H1 (cell line): ENCODE measurements at regions not wholly inside any gene's neighbourhood (a gene's known extent, or its start where the extent isn't known, plus 50 kb on each side); places are given as distances from the start of the nearest gene placed in this dataset.
"Not testable (repeated sequence)": the region's sequence is repeated elsewhere in the genome, so short reads cannot be mapped to it uniquely, and the experiment has no call there.

Experiments
- CTCF ChIA-PET: fragments of 300-600 bp; sonication (Branson Sonifier 250); formaldehyde crosslinking; loops from one replicate; lab custom pipeline; 2021; ENCODE audit not compliant: partially characterized antibody; lab: Charles Lee
- POLR2A ChIA-PET: fragments of 300-600 bp; sonication (Branson Sonifier 250); formaldehyde crosslinking; loops from one replicate; lab custom pipeline; 2021; ENCODE audit warnings: inconsistent platforms; ENCODE audit not compliant: partially characterized antibody; lab: Charles Lee
- DNase-seq, 2 experiments: peaks; one replicate each; pipeline versions ENCODE4 v3.0.0 to v3.0.0-alpha.2; 2010 to 2022; ENCODE audit warnings: low spot score in 2 of 2, low read depth in 1 of 2, mixed read lengths in 1 of 2
- FAIRE-seq: peaks from 2 replicates; lab custom pipeline; 2011; peaks lifted over from hg19 to GRCh38; lab: Jason Lieb, UNC
- H2AFZ ChIP-seq: 2 replicates; pipeline ENCODE4 v1.8.1; 2012; ENCODE audit warnings: low read length, inconsistent platforms
- H2AK5ac ChIP-seq: 2 replicates; pipeline ENCODE4 v1.6.1; 2013; ENCODE audit warnings: low read depth, low read length
- H2BK120ac ChIP-seq: replicated peaks from 2 replicates; pipeline ENCODE3; 2013; ENCODE audit warnings: low read depth, low read length, inconsistent platforms
- H2BK12ac ChIP-seq: 2 replicates; pipeline ENCODE4 v1.6.1; 2013; ENCODE audit warnings: low read depth, low read length
- H2BK15ac ChIP-seq: 2 replicates; pipeline ENCODE4 v1.6.1; 2013; ENCODE audit warnings: low read length
- H2BK20ac ChIP-seq: 2 replicates; pipeline ENCODE4 v1.6.1; 2013; ENCODE audit warnings: low read length
- H2BK5ac ChIP-seq: 2 replicates; pipeline ENCODE4 v1.6.1; 2013; ENCODE audit warnings: low read depth, low read length
- H3K14ac ChIP-seq: 2 replicates; pipeline ENCODE4 v1.6.1; 2013; ENCODE audit warnings: inconsistent platforms; ENCODE audit not compliant: insufficient read length
- H3K18ac ChIP-seq: 2 replicates; pipeline ENCODE4 v1.6.1; 2013; ENCODE audit warnings: low read length; ENCODE audit errors: extremely low read depth
- H3K23ac ChIP-seq: 2 replicates; pipeline ENCODE4 v1.6.1; 2013; ENCODE audit warnings: inconsistent platforms; ENCODE audit not compliant: insufficient read length
- H3K23me2 ChIP-seq: 2 replicates; pipeline ENCODE4 v1.6.1; 2013; ENCODE audit warnings: low read depth, low read length
- H3K27ac ChIP-seq: 2 replicates; pipeline ENCODE4 v1.6.1; 2011; ENCODE audit warnings: low read depth, low read length, inconsistent platforms
- H3K27me3 ChIP-seq, 4 experiments: replicated peaks in 1 of 4; 1 replicate in 1 of 4; 2 replicates in 3 of 4; pipeline versions ENCODE4 v1.6.1 to v1.8.1; 2011 to 2013; ENCODE audit warnings: low read length in 3 of 4, mild to moderate bottlenecking in 3 of 4, inconsistent platforms in 2 of 4, mixed read lengths in 2 of 4, moderate library complexity in 1 of 4; ENCODE audit not compliant: control insufficient read depth in 3 of 4, insufficient read depth in 3 of 4; ENCODE audit errors: extremely low read depth in 1 of 4
- H3K36me3 ChIP-seq, 4 experiments: 2 replicates each; pipeline versions ENCODE4 v1.6.1 to v1.8.1; 2011 to 2013; ENCODE audit warnings: mild to moderate bottlenecking in 4 of 4, low read length in 3 of 4, moderate library complexity in 2 of 4, control low read depth in 1 of 4, inconsistent platforms in 1 of 4; ENCODE audit not compliant: insufficient read depth in 4 of 4, control insufficient read depth in 2 of 4
- H3K4ac ChIP-seq: replicated peaks from 2 replicates; pipeline ENCODE3; 2013; ENCODE audit warnings: low read length, low read depth, mixed read lengths, inconsistent platforms; ENCODE audit not compliant: insufficient read length
- H3K4me1 ChIP-seq, 4 experiments: replicated peaks in 1 of 4; 1 replicate in 1 of 4; 2 replicates in 3 of 4; pipeline versions ENCODE4 v1.6.1 to v1.8.1; 2011 to 2013; ENCODE audit warnings: low read length in 3 of 4, inconsistent platforms in 2 of 4, mixed read lengths in 1 of 4; ENCODE audit not compliant: insufficient read depth in 4 of 4, control insufficient read depth in 3 of 4
- H3K4me2 ChIP-seq, 2 experiments: 2 replicates each; pipeline versions ENCODE4 v1.6.1 to v1.8.1; 2011 to 2013; ENCODE audit warnings: low read depth in 2 of 2, low read length in 2 of 2, control low read depth in 1 of 2, inconsistent platforms in 1 of 2, mild to moderate bottlenecking in 1 of 2; ENCODE audit not compliant: insufficient read depth in 1 of 2
- H3K4me3 ChIP-seq, 4 experiments: fragments of 200-600, 300-600 bp in 1 of 4; sonication (generic), shearing (Covaris generic), sonication (Bioruptor Twin) in 1 of 4; 2 replicates each; pipeline versions ENCODE4 v1.5.1 to v1.8.1; 2011 to 2016; ENCODE audit warnings: low read length in 4 of 4, low read depth in 3 of 4, control low read depth in 2 of 4, inconsistent platforms in 2 of 4, mild to moderate bottlenecking in 2 of 4, mixed read lengths in 1 of 4, moderate library complexity in 1 of 4; ENCODE audit not compliant: insufficient read depth in 2 of 4; ENCODE audit errors: extremely low read depth in 1 of 4
- H3K56ac ChIP-seq: replicated peaks from 2 replicates; pipeline ENCODE3; 2013; ENCODE audit warnings: low read depth, mild to moderate bottlenecking, mixed read lengths, low read length, inconsistent platforms; ENCODE audit not compliant: insufficient read length
- H3K79me1 ChIP-seq: 2 replicates; pipeline ENCODE4 v1.6.1; 2013; ENCODE audit warnings: low read depth, low read length, control low read depth
- H3K79me2 ChIP-seq, 2 experiments: 2 replicates each; pipeline versions ENCODE4 v1.6.1 to v1.8.1; 2012 to 2013; ENCODE audit warnings: low read length in 2 of 2, mild to moderate bottlenecking in 2 of 2, inconsistent platforms in 1 of 2; ENCODE audit not compliant: insufficient read depth in 2 of 2, control insufficient read depth in 1 of 2
- H3K9ac ChIP-seq, 4 experiments: replicated peaks in 1 of 4; 1 replicate in 1 of 4; 2 replicates in 3 of 4; pipeline versions ENCODE4 v1.6.1 to v1.8.1; 2011 to 2013; ENCODE audit warnings: low read depth in 3 of 4, low read length in 3 of 4, control low read depth in 2 of 4, mild to moderate bottlenecking in 2 of 4, moderate library complexity in 2 of 4, inconsistent platforms in 1 of 4; ENCODE audit errors: extremely low read depth in 1 of 4
- H3K9me3 ChIP-seq, 2 experiments: 2 replicates each; pipeline versions ENCODE4 v1.6.1 to v1.8.1; 2012 to 2013; ENCODE audit warnings: mild to moderate bottlenecking in 2 of 2, moderate library complexity in 2 of 2, control low read depth in 1 of 2, inconsistent platforms in 1 of 2, low read depth in 1 of 2, low read length in 1 of 2, mixed read lengths in 1 of 2; ENCODE audit not compliant: insufficient read depth in 2 of 2
- H4K20me1 ChIP-seq, 2 experiments: replicated peaks in 1 of 2; 2 replicates each; pipeline versions ENCODE3 to v1.8.1; 2011 to 2013; ENCODE audit warnings: inconsistent platforms in 2 of 2, low read length in 2 of 2, mild to moderate bottlenecking in 1 of 2; ENCODE audit not compliant: insufficient read depth in 2 of 2, control insufficient read depth in 1 of 2
- H4K5ac ChIP-seq: 2 replicates; pipeline ENCODE4 v1.6.1; 2013; ENCODE audit warnings: low read length, low read depth, mixed read lengths, inconsistent platforms; ENCODE audit not compliant: insufficient read length
- H4K8ac ChIP-seq: 2 replicates; pipeline ENCODE4 v1.8.0; 2013; ENCODE audit warnings: mild to moderate bottlenecking, moderate library complexity, low read length, inconsistent platforms; ENCODE audit not compliant: insufficient read depth; ENCODE audit errors: extremely low read depth
- H4K91ac ChIP-seq: replicated peaks from 2 replicates; pipeline ENCODE3; 2013; ENCODE audit warnings: low read length, mixed read lengths, inconsistent platforms; ENCODE audit not compliant: insufficient read length
- GABPA ChIP-seq: IDR thresholded peaks from 2 replicates; pipeline ENCODE4 v1.6.1; 2011; ENCODE audit warnings: mild to moderate bottlenecking, low read length, moderate library complexity, borderline replicate concordance; ENCODE audit not compliant: insufficient read depth
- NANOG ChIP-seq: IDR thresholded peaks from 2 replicates; pipeline ENCODE4 v1.6.1; 2011; ENCODE audit warnings: low read length, low read depth, mild to moderate bottlenecking, inconsistent platforms; ENCODE audit not compliant: insufficient read depth, poor library complexity, severe bottlenecking
- RXRA ChIP-seq: IDR thresholded peaks from 2 replicates; pipeline ENCODE4 v1.6.1; 2011; ENCODE audit warnings: low read depth, mild to moderate bottlenecking, low read length, moderate library complexity; ENCODE audit not compliant: insufficient read depth
- SP1 ChIP-seq: IDR thresholded peaks from 2 replicates; pipeline ENCODE4 v1.6.1; 2011; ENCODE audit warnings: low read depth, low read length
- SRF ChIP-seq: IDR thresholded peaks from 2 replicates; pipeline ENCODE4 v1.6.1; 2011; ENCODE audit warnings: mild to moderate bottlenecking, low read depth, low read length, moderate library complexity
- TCF12 ChIP-seq: IDR thresholded peaks from 2 replicates; pipeline ENCODE4 v1.6.1; 2011; ENCODE audit warnings: low read depth, mild to moderate bottlenecking, low read length
- WGBS, 2 experiments: shearing (Covaris generic) in 1 of 2; methylation state at CpG; one replicate each; pipeline versions ENCODE4 v1.1.6 to v1.1.7; 2013 to 2015; ENCODE audit warnings: low lambda C conversion rate in 2 of 2, mixed read lengths in 2 of 2, inconsistent platforms in 1 of 2, low coverage in 1 of 2, missing lambda C conversion rate in 1 of 2; ENCODE audit not compliant: insufficient replicate concordance in 2 of 2, insufficient coverage in 1 of 2, insufficient read length in 1 of 2; ENCODE audit errors: extremely low coverage in 1 of 2, missing lambda C conversion rate in 1 of 2; 5-methylcytosine and 5-hydroxymethylcytosine counted together

GRCh38 chr15:24150542-24150941 is 463.4 kb upstream of the NDN start (continued):
- TF ChIP-seq RXRA, result no peak
- TF ChIP-seq SP1, result no peak
- no peak for TF ChIP-seq TCF12
- TF ChIP-seq SRF, result no peak
- TF ChIP-seq GABPA, result no peak
- no peak for TF ChIP-seq NANOG

- FAIRE-seq, H3K79me2 ChIP-seq, H3K27ac ChIP-seq, H3K14ac ChIP-seq, H2BK120ac ChIP-seq, POLR2A ChIA-PET, H3K4me1 ChIP-seq, H3K79me1 ChIP-seq, H3K4ac ChIP-seq, CTCF ChIA-PET, H3K23ac ChIP-seq, H4K91ac ChIP-seq, DNase-seq, H2AFZ ChIP-seq, H3K36me3 ChIP-seq, H3K4me2 ChIP-seq, H4K5ac ChIP-seq, H3K18ac ChIP-seq, H2BK20ac ChIP-seq, H3K23me2 ChIP-seq, H3K56ac ChIP-seq, H4K8ac ChIP-seq, H4K20me1 ChIP-seq, H3K27me3 ChIP-seq, H2AK5ac ChIP-seq, H3K9ac ChIP-seq, H2BK5ac ChIP-seq, H2BK12ac ChIP-seq, H3K4me3 ChIP-seq, H2BK15ac ChIP-seq: not testable (repeated sequence)
- H3K9me3 ChIP-seq, result peaks cover 4 to 17% of the 10 kb centered on the region in 2 experiments; a peak in 1 of 4 replicates
- 75% methylated on average over 1 of the region's 1 CpG; no CpG with 5 or more reads in 1 of the 2 experiments for WGBS, 2 experiments
Measured at GRCh38 chr15:24158306-24158705, 471.2 kb upstream of the NDN start.
